GM19395 (cell line): ENCODE measurements at regions not wholly inside any gene's neighbourhood (a gene's known extent, or its start where the extent isn't known, plus 50 kb on each side); places are given as distances from the start of the nearest gene placed in this dataset.
"Not testable (repeated sequence)": the region's sequence is repeated elsewhere in the genome, so short reads cannot be mapped to it uniquely, and the experiment has no call there.

Experiments used
- ATAC-seq: cut with Tn5 transposase; IDR thresholded peaks from one replicate; pipeline ENCODE4 v1.9.1; 2021; ENCODE audit warnings: mild to moderate bottlenecking, moderate library complexity; ENCODE audit not compliant: unreplicated experiment

DNA sequence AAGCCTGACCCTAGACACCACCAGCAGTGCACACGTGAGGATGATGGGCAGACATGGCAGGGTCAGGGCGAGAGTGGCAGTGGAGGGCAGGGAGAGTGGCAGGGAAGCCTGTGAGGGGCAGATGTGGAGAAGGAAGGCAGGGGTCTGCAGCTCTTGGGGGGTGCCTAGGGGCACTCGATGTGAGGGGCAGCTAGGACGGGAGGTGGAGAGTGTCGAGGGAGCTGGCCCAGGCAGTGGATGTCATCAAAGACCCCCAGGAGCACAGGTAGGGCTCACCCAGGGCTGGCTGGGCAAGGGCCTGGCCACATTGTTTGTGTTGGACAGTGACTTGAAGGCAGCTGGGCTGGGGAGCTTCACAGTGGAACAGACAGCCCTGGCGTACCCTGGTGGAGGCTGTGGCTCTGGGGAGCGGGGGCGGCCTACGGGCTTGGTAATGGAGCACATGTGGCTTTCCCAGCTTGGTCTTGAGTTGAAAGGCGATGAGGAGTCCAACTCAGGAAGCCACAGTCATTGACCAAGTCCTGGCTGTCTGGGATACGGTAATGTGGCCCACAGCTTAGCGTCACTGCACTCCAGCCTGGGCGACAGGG, 87.1 kb downstream of the RTP5 start:
- no peak for ATAC-seq

DNA sequence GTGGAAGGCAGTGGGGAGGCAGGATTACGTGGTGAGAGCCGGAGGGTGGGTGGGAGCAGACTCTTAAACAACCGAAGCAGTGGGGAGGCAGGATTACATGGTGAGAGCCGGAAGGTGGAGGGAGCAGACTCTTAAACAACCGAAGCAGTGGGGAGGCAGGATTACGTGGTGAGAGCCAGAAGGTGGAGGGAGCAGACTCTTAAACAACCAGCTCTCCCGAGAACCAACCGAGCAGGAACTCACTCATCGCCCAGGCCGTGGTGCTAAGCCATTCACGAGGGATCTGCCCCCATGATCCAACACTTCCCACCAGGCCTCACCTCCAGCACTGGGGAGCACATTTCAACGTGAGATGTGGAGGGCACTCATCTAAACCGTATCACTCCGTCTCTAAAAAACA, 87.7 kb downstream of the RTP5 start:
- no peak for ATAC-seq

DNA sequence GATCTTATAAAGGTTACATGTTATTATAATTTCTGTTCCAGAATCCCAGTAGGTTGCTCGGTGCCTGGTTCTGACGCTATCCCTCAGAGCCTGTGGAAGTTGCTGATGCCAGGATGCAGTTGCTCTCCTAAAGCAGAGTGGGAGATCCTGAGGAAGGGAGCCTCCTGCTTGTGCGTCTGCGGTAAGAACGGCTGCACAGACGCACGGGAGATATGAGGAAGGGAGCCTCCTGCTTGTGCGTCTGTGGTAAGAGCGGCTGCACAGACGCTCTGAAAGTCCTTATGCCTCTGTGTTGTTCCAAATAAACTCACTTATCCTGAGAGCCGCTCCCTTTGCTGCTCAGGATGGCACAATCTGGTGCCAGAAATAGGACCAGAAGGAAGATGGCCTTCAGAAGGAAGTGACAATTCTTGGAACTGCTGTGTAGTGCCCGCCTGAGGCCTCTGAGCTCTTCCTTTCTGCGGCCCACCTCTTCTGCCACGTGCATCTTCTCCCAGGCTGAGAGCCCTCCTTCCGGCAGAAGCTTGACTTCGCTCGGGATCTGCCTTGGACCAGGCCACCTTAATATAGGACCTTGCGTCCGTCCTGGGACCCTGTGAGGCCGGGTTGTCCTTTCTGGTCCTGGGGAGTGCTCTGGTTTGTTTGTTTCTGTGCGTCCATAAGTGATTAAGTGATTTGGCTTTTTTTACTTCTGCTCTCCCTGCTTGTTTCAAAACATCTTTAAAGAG, 89.5 kb downstream of the RTP5 start:
- ATAC-seq: no peak

DNA sequence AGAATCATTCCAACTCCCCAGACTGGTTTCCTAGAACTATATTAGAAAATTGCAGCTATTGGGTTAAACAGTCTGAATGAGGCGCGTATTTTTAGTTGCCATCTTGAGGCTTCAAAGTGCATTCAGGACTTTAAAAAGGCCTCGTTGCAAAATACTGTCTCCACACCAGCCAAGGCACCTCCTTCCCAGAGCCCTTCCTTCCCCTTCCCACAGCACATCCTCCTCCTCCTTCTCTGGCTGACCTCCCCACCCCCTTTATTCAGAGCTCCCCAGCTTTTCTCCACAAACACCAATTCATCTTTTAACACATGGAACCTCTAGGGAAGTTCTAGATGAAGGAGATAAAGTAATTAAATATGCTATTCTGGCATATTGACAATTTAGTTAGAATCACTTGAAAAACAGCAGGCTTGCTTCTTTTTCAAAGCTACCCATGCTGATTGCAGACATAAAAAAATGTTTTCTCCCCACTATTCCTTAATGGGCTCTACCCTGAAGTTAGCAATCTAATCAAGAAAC, 90.3 kb downstream of the RTP5 start:
- no peak for ATAC-seq

- no peak for ATAC-seq
Measured at GRCh38 chr2:241961454-241961853, 91.9 kb downstream of the RTP5 start.

DNA sequence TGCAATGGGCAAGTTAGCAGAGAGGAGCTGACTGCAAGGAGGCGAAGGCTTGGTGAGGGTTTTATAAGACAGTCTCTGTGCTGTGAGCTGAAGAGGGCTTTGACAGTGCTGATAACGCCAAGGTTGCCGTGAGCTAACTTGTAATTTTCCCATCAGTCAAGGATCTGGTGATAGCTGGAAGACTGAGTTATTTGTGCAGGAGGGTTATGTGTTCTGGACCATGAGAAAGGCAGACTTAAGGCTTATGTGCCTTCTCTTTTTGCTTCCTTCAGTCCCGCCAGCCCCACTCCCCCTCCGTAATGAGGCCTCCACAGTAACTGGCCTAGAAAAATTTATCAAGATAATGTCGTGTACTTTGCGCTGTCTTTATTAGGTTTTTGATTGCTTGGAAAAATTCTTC, 94.6 kb downstream of the RTP5 start:
- ATAC-seq: no peak

DNA sequence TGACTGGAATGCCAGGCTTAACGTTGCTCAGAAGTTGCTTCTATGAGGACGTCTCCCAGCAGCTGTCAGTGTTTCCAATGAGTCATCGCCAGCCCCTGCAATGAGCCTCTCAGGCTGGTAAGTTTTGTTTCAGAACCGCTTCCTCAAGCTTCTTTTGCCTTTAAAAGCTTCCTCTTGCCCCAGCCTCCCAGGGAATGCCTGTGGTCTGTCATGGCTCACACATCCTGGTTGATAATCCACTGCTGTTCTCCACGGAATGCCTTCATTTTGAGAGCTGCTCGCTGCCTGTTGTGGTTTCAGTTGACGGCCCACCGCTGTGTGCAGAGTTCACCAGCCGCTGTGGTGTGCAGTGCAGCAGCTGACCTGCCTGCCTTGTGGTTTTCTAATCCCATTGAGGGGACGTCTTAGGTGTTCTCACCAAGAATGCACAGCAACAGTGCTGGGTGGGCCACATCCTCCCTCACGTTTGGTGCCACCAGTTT, 96.4 kb downstream of the RTP5 start:
- peak; percentile 87 for ATAC-seq

- no peak for ATAC-seq
Measured at GRCh38 chr2:241966647-241967466, 97.3 kb downstream of the RTP5 start.

DNA sequence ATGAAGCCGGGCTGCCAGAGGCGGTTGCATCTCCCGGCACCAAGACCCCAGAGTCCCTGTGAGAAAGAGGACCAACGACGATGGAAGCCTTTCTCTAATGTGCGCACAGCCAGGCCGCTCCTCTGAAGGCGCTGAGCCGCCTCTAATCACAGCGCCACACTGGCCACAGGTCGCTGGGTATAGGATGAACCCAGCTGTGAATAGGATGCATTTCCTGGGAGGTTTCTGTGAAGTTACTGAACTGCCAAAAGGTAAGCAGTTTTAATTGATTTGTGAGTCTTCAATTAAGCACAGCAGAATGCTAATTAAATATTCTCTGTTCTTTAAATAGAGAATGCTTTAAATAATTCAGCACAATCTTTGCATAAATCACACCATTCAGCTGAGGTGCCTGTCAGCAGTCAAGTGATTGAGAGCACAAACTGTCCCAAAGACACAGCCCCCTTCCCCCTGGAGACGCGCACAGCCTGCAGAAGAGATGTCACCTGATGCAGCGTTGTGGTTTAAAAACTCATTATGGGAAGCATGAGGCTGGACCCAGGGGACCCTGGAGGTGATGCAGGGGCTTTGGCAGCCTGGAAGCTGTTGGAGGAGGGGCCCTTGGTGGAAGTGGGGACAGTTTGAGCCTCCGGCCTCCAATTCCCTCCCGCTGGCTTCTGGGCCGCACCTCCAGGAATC, 98.1 kb downstream of the RTP5 start:
- no peak for ATAC-seq

DNA sequence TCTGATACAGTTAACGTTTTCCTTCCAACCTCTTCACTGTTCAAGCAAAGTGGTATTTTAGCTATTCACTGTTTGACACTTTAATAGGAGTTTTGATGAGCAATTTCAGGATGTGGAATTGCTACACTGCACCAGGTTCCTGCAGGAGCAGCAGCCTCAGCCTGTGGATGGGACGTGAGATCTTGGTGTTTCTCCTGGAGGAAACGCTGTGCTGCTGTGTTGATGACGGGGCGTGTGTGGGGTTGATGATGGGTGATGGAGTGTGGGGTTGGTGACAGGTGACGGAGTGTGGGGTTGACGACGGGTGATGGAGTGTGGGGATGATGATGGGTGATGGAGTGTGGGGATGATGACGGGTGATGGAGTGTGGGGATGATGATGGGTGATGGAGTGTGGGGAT, 98.9 kb downstream of the RTP5 start:
- ATAC-seq: no peak

DNA sequence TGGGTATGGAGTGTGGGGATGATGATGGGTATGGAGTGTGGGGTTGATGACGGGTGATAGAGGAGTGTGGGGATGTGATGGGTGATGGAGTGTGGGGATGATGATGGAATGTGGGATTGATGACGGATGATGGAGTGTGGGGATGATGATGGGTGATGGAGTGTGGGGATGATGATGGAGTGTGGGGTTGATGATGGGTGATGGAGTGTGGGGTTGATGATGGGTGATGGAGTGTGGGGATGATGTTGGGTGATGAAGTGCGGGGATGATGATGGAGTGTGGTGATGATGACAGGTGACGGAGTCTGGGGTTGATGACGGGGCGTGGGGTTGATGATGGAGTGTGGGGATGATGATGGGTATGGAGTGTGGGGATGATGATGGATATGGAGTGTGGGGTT, 99.7 kb downstream of the RTP5 start:
- not testable (repeated sequence) for ATAC-seq

DNA sequence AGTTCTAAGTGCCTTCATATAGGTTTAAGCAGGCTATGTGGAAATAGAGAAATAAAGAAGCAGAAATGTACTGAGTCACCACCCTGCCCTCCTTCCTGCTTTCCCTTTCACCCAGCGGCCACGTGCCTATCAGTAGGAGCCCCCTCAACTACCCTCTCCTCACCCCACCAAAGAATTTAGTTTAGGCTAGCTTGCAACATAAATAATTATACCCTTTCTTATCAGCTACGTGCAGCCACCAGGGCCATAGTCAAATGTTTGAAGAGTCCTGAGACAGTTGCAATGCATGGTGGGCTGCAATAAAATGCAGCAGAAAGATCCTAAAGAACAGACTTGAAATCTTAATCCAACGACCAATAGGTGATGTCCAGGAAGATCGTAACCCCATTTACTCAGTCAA, 101.2 kb downstream of the RTP5 start:
- no peak for ATAC-seq

DNA sequence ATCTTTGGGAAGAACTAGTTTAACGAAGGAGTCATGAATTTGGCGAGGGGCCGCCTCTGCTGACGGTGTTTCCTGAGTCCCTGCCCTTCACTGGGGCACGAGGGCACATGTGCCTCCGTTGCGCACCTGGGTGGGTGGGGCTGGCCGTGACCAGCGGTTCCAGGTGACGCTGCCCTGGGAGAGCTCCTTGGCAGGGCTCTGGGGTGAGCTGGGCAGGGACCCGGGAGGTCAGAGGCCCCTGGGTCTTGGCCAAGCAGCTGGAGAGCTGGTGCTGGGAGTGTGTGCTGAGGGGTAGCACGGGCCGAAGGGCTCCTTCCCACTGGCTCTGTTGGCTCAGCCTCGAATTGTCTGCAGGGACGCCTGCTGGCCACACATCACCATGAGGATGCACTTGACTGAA, 104.6 kb downstream of the RTP5 start:
- no peak for ATAC-seq

- ATAC-seq: no peak
Measured at GRCh38 chr2:241974851-241975592, 105.5 kb downstream of the RTP5 start.

- ATAC-seq: no peak
Measured at GRCh38 chr2:241975593-241976284, 106.2 kb downstream of the RTP5 start.

- ATAC-seq: no peak
Measured at GRCh38 chr2:241976296-241976695, 106.8 kb downstream of the RTP5 start.

DNA sequence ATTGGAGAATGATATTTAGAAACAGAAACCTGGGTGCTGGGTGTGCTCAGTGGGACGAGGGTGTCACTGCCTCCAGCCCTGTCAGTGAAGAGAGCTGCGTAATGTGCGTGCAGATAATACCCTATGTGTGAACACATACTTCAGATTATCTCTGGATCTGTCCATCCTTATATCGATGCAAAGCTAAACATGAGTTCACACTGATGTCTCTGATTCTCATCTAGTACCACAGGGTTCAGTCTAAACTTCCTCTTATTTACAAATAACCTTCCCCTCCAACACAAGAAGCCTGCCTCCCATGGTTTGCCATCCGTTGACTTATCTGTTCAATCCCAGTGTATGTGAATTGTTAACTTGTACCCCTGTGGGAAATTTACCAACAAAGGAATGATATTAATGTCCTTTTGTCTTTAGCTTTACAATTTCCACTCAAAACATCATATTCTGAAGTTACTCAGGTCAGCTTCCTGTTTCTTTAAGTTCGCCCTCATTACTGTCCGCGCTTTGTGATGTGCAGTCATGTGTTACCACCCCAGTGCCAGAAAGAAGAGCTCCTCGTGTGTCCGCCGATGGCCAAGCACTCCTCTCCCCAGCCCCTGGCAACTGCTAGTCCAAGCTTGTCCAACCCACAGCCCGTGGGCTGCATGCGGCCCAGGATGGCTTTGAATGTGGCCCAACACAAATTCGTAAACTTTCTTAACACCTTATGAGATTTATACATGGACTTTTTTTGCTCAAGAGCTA, 108.2 kb downstream of the RTP5 start:
- ATAC-seq: no peak

DNA sequence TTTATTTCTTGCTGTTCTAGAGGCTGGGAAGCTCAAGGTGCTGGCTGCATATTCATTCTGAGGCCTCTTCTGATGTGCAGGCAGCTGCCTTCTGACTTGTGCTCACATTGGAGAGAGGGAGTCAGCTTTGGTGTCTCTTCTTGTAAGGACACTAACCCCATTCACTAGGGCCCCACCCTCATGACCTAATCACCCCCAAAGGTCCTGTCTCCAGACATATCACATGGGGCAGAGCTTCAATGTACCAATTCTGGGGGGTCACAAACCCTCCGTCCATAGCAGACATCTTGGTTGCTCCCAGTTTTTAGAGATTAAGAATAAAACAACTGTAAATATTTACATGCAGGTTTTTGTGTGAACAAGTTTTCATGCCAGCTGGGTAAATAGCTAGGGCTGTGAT, 109.1 kb downstream of the RTP5 start:
- ATAC-seq: no peak

- ATAC-seq: no peak
Measured at GRCh38 chr2:241980193-241980592, 110.7 kb downstream of the RTP5 start.
